HG03175 (cell line): ENCODE measurements at regions not wholly inside any gene's neighbourhood (a gene's known extent, or its start where the extent isn't known, plus 50 kb on each side); places are given as distances from the start of the nearest gene placed in this dataset.
"Not testable (repeated sequence)": the region's sequence is repeated elsewhere in the genome, so short reads cannot be mapped to it uniquely, and the experiment has no call there.

Source experiments
- ATAC-seq: cut with Tn5 transposase; IDR thresholded peaks from one replicate; pipeline ENCODE4 v1.9.1; 2021; ENCODE audit warnings: mild to moderate bottlenecking, moderate library complexity; ENCODE audit not compliant: unreplicated experiment

- ATAC-seq: no peak
Observed at GRCh38 chr2:75833386-75833785, 122.7 kb upstream of the GCFC2 start.

DNA sequence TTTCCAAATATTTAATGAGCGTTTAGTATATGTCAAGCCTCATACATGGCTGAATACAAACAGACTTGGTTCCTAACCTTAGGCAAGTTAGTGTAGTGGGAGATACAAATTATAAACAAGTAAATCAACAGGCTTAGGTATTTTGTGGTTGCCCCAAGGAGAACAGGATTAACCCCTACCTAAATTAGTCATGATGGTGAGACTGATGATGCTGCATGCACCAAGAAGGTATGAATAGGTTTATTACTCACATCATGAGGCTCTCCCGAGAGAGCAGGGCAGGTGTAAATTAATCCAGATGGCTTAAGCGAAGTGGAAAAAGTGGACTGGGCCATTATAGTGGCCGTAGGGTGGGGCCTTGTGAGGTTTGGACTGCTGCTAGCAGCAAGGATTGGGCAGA lies 118.1 kb upstream of the GCFC2 start:
- ATAC-seq: no peak

DNA sequence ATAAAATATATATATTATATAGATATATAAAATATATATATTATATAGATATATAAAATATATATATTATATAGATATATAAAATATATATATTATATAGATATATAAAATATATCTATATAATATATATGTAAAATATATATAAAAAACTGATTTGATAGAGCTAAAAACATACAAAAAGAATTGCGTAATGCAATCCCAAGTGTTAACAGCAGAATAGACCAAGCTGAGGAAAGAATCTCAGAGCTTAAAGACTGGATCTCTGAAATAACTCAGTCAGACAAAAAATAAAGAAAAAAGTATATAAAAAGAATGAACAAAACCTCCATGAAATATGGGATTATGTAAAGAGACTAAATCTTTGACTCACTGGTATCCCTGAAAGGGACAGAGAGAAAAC lies 112.8 kb upstream of the GCFC2 start:
- not testable (repeated sequence) for ATAC-seq

- ATAC-seq: no peak
Observed at GRCh38 chr2:75822336-75822735, 111.6 kb upstream of the GCFC2 start.

- ATAC-seq: no peak
Observed at GRCh38 chr2:75820693-75821092, 110.0 kb upstream of the GCFC2 start.

GRCh38 chr2:75810611-75811330 lies 100.1 kb upstream of the GCFC2 start:
- no peak for ATAC-seq

DNA sequence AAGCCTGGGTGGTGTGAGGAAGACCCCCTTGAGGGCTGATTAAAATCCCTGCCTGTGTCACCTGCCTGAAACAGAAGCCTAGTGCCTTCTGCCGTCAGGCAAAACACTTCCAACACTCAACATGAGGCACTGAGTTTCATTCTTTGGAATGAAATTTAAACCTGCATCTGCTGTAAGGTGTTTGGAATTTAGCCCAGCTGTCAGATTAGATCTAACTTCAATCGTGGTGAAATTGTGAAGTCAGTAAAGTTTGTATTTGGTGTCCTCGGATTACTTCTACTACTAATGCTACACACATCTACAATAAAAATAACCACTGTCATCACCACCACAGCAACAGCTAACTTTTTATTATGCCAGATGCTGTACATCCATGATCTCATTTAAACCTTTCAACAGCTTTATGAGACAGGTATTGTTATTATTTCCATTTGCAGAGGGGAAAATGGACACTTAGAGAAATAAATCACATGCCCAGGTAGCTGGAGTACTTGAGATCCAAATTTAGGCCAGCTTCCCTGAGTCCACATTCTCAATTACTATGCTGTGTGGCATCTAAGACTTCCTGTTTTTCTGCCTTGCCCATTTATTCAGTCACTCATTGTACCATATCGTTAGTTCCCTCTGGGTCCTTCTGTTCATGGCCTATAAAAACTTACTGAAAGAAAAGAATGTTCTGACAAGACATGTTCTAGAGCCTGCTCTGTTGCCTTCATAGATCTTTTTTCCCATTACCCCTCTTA lies 98.2 kb upstream of the GCFC2 start:
- ATAC-seq: no peak

DNA sequence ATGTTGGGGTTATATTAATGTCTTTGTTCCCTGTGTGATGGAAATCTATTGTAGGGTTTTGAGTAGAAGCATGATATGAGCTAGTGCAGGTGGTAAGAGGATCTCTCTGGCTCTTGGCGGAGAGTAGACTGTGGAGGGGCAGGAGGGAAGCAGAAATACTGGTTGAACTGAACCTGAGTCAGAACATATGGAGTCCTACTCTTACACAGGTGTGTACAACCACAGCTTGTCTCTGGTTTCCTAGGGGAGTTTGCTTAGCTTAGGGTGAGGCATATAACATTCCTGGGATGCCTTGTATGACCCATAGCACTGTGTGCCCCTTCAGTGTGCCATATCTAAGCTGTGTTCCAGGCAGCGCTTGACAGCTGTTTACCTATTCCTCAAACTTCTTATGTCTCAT lies 97.3 kb upstream of the GCFC2 start:
- no peak for ATAC-seq

- ATAC-seq: no peak
Observed at GRCh38 chr2:75801234-75801982, 90.7 kb upstream of the GCFC2 start.

GRCh38 chr2:75800456-75800855 lies 89.7 kb upstream of the GCFC2 start:
- peak; percentile 75 for ATAC-seq

DNA sequence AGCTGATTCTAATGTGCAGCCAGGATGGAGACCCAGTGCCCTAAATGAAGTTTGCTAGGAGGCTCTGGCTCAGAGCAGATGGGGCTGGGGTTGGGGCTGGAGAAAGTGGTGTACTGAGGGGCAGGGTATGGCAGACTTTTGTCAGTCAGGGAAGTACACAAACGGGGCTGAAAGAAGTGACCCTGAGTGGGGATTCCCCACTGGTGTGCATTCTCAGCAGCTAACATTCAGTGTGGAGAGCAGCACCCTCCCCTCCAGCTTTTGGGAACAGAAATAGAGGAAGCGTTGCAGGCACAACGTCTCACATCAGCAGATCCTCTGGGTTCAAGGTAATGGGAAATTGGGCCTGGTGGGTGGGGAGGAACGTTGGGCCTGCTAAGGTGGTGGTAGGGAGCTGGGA lies 89.1 kb upstream of the GCFC2 start:
- peak; percentile 29 for ATAC-seq

- no peak for ATAC-seq
Observed at GRCh38 chr2:75798569-75798968, 87.9 kb upstream of the GCFC2 start.

GRCh38 chr2:75792996-75793395 lies 82.3 kb upstream of the GCFC2 start:
- no peak for ATAC-seq

GRCh38 chr2:75792146-75792545 lies 81.4 kb upstream of the GCFC2 start:
- ATAC-seq: no peak

DNA sequence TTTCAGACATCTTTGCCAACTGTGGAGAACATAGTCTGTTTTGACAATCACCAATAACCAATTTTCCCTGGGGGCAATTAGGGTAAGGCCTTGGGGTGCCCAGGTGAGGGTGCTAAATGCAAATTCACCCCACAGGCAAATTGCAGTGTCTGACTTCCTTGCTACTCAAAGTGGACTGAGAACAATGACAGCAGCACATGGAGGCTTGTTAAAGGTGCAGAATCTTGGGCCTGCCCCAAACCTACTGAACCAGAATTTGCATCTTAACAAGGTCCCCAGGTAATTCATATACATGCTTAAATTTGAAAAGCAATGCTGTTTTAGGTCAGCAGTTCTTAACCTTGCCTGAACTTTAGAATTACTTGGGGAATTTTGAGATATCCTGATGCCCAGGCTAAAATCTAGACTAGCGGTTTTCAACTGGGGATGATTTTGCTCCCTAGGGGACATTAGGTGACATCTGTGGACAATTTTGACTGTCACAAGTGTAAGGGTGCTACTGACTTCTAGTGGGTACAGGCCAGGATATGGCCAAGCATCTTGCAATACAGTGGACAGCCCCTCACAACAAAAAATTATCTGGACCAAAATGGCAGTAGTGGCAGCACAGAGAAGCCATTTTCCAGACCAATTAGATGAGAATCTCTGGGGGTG lies 80.2 kb upstream of the GCFC2 start:
- ATAC-seq: no peak

DNA sequence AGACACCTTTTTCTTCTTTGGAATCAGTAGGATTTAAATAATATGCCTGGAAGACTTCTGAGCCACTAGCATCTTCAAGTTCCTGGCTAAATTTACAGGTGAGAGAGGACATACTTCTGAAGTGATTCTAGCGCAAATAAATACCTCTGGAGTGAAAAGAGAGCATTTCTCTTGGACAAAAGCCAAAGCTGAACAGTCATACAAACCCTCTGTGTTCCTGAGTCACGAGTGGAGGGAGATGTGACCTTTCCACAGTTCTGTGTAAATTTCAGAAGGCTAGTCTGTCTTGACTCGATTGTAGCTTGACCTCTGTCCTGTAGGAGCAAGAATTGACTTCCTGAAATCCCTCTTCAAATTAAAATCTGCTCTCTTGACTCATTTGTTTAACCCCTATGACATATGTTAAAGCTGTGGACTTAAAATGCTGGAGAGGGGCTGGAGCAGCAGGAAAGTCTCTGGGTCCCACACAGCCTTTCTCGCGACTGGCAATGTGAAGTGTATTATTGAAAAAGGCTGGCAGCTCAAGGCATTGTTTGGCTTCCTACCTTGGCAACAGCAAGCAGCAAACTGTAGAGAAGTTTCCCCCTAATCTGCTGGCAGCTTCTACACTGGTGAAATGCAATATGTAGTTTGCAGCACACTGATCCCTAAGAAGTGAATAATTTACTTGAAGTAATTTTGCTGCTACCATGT lies 79.6 kb upstream of the GCFC2 start:
- ATAC-seq: no peak

GRCh38 chr2:75788902-75789301 lies 78.2 kb upstream of the GCFC2 start:
- no peak for ATAC-seq

- ATAC-seq: no peak
Observed at GRCh38 chr2:75788154-75788553, 77.4 kb upstream of the GCFC2 start.

DNA sequence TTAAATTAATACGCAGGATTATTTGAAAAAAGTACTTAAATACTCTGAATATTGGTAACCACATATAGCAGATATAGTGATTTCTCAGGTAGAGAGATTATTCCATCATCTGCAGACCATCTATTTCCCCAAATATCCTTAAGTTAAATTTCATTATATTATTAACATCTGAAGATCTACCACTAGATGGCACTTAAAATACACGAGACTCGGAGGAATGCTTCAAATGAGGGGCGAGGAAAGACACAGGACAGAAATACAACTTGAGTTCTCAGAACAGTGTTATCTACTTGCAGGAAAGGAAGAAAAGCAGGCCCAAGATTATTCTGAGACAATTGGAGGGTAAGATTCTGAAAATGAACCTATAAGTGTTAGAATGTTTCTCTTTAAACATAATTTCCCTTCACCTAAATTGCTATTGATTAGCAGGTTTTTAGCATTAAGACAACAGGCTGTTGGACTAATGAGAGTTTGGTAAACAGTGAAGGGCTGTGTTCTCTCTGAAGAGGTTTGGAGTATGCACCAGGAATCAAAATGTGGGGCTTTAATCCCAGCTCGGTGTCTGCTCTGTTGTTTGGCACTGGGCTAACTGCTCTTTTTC lies 76.9 kb upstream of the GCFC2 start:
- peak; percentile 41 for ATAC-seq

DNA sequence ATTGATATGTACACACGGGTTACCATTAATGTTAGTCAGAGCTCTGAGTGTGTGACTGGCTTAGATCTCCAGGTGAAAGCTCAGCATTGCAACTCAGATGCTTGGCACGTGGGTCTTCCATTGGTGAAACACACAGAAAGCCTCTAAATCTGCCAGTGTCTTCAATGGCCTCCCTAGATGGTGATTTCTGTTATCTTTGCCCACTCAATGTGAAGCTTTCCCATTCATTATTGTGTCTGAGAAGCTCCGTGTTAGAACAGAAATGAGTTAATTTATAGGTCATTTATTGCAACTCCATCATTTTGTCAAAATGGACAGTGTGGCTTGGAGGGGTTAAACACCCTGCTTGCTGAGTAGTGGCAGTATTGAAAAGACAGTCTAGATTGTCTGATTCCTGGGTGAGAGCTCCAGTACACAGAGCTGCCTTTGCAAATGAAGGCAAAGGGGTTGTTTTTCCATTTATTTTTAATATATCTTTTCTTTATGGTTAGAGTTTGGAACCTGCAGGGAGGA lies 64.7 kb upstream of the GCFC2 start:
- no peak for ATAC-seq
